PC-9 (cell line): ENCODE measurements at regions not wholly inside any gene's neighbourhood (a gene's known extent, or its start where the extent isn't known, plus 50 kb on each side); places are given as distances from the start of the nearest gene placed in this dataset.

Experiments used
- BruUV-seq: library from RNA; stranded (reverse); fragments of 400-500 nt; replicated peaks from 2 replicates; lab custom pipeline; 2021; lab: Mats Ljungman, UMichigan
- CTCF ChIA-PET: fragments of 300-600 bp; sonication (Branson Sonifier 250); formaldehyde crosslinking; loops from one replicate; lab custom pipeline; 2022; ENCODE audit warnings: antibody characterized with exemption; lab: Charles Lee
- POLR2A ChIA-PET: fragments of 300-600 bp; sonication (Branson Sonifier 250); formaldehyde crosslinking; loops from one replicate; lab custom pipeline; 2022; ENCODE audit warnings: antibody characterized with exemption; ENCODE audit not compliant: unreplicated experiment; lab: Charles Lee
- DNase-seq, 2 experiments: peaks; one replicate each; pipeline versions ENCODE4 v3.0.0 to v3.0.0-alpha.2; 2015 to 2022; ENCODE audit warnings: mixed read lengths in 1 of 2
- H2AFZ ChIP-seq: fragments of 200-600 bp; sonication (generic); 2 replicates; pipeline ENCODE4 v1.8.1; 2017; ENCODE audit warnings: antibody characterized with exemption
- H3F3A ChIP-seq: fragments of 200-600 bp; sonication (generic); 2 replicates; pipeline ENCODE4 v1.8.1; 2017; ENCODE audit warnings: antibody characterized with exemption, mild to moderate bottlenecking, low read depth; ENCODE audit not compliant: insufficient read depth
- H3K27ac ChIP-seq: fragments of 200-600 bp; sonication (generic); 2 replicates; pipeline ENCODE4 v1.6.1; 2016; ENCODE audit warnings: mixed run types
- H3K27me3 ChIP-seq: fragments of 200-600 bp; sonication (generic); 2 replicates; pipeline ENCODE4 v1.6.1; 2016; ENCODE audit warnings: low read depth, mixed run types; ENCODE audit not compliant: insufficient read depth
- H3K36me3 ChIP-seq: fragments of 200-600 bp; sonication (generic); 2 replicates; pipeline ENCODE4 v1.6.1; 2016; ENCODE audit warnings: low read depth, mixed run types
- H3K4me1 ChIP-seq: fragments of 200-600 bp; sonication (generic); replicated peaks from 2 replicates; pipeline ENCODE4 v1.6.1; 2016; ENCODE audit warnings: mixed run types; ENCODE audit not compliant: insufficient read depth
- H3K4me2 ChIP-seq: fragments of 200-600 bp; sonication (generic); 2 replicates; pipeline ENCODE4 v1.6.1; 2017; ENCODE audit warnings: mixed run types
- H3K4me3 ChIP-seq: fragments of 200-600 bp; sonication (generic); 2 replicates; pipeline ENCODE4 v1.6.1; 2016; ENCODE audit warnings: mixed run types
- H3K79me2 ChIP-seq: fragments of 200-600 bp; sonication (generic); 2 replicates; pipeline ENCODE4 v1.6.1; 2017; ENCODE audit warnings: low read depth, mixed run types
- H3K9me2 ChIP-seq: fragments of 200-600 bp; sonication (generic); 2 replicates; pipeline ENCODE4 v1.8.1; 2017; ENCODE audit warnings: mild to moderate bottlenecking; ENCODE audit not compliant: insufficient read depth
- H3K9me3 ChIP-seq: fragments of 200-600 bp; sonication (generic); 2 replicates; pipeline ENCODE4 v1.8.1; 2016; ENCODE audit warnings: low read depth; ENCODE audit not compliant: insufficient read depth
- H4K20me1 ChIP-seq: fragments of 200-600 bp; sonication (generic); 2 replicates; pipeline ENCODE4 v1.8.1; 2017; ENCODE audit not compliant: insufficient read depth
- CTCF ChIP-seq: fragments of 200-600 bp; sonication (generic); conservative IDR thresholded peaks from 2 replicates; pipeline ENCODE4 v1.6.1; 2017; ENCODE audit warnings: mixed run types, antibody characterized with exemption, mild to moderate bottlenecking, moderate library complexity
- EZH2 ChIP-seq: fragments of 200-600 bp; sonication (generic); IDR thresholded peaks from 2 replicates; pipeline ENCODE4 v1.8.0; 2017; ENCODE audit warnings: antibody characterized with exemption, low read depth
- intact Hi-C: fragments of 100-400 bp; cut with micrococcal nuclease; formaldehyde crosslinking; loops from one replicate; pipeline ENCODE4 v1.10.0; 2022; ENCODE audit not compliant: unreplicated experiment

DNA sequence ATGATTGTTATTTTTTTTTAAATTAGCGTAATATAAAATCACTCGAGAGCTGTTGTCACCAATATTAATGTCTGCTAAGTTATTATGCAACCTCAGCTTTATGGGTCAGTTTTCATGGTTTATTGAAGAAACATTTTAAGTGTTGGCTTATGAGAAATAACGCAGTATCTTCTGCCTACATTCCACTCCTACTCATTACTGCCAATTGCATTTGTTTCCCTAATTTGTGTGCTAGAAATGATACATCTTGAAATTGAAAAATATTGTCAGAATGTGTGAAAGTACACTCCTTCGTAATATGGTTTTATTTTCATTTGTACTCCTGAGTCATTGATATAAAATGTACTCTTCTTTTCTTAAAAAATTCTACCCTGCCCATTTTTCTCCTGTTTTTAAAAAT, 333.3 kb upstream of the HSF2 start:
- H3K27me3 ChIP-seq: no peaks in the 10 kb centered on the region
- H4K20me1 ChIP-seq: no peaks in the 10 kb centered on the region
- DNase-seq: no peak
- no peak for TF ChIP-seq EZH2
- TF ChIP-seq CTCF: no peak
- CTCF ChIA-PET: no interaction called here
- H2AFZ ChIP-seq: no peak overlapping the region
- no peaks in the 10 kb centered on the region for H3K9me2 ChIP-seq
- POLR2A ChIA-PET: no interaction called here
- no peak overlapping the region for H3K4me3 ChIP-seq
- no peaks in the 10 kb centered on the region for H3K79me2 ChIP-seq
- no peaks in the 10 kb centered on the region for H3K4me1 ChIP-seq
- BruUV-seq: no TSS peak
- no peaks in the 10 kb centered on the region for H3K36me3 ChIP-seq
- no peak overlapping the region for H3K27ac ChIP-seq
- H3K9me3 ChIP-seq: no peaks in the 10 kb centered on the region
- intact Hi-C loops: no loop called here
- H3K4me2 ChIP-seq: no peak overlapping the region
- H3F3A ChIP-seq: no peaks in the 10 kb centered on the region

- H3K4me1 ChIP-seq: no peaks in the 10 kb centered on the region
- ChIA-PET CTCF (no interaction called here), POLR2A (no interaction called here)
- no peak overlapping the region for H3K4me2 ChIP-seq
- no peaks in the 10 kb centered on the region for H3K27me3 ChIP-seq
- no peaks in the 10 kb centered on the region for H3K36me3 ChIP-seq
- H3K79me2 ChIP-seq: no peaks in the 10 kb centered on the region
- no peak overlapping the region for H2AFZ ChIP-seq
- no peaks in the 10 kb centered on the region for H3K9me3 ChIP-seq
- intact Hi-C loops: no loop called here
- no peak for TF ChIP-seq EZH2
- no peak for TF ChIP-seq CTCF
- no peak for DNase-seq
- no peak overlapping the region for H3K4me3 ChIP-seq
- no TSS peak for BruUV-seq
- H4K20me1 ChIP-seq: no peaks in the 10 kb centered on the region
- no peaks in the 10 kb centered on the region for H3K9me2 ChIP-seq
- no peak overlapping the region for H3K27ac ChIP-seq
- no peaks in the 10 kb centered on the region for H3F3A ChIP-seq
Measured at GRCh38 chr6:122068291-122068769, 331.1 kb upstream of the HSF2 start.

GRCh38 chr6:122069932-122070331, 329.5 kb upstream of the HSF2 start:
- ChIA-PET POLR2A (interaction anchor here (0.7 kb wide), 1 partner anchor 51 kb away, joined by 3 read pairs; no protein-coding TSS in a partner anchor), CTCF (no interaction called here)
- Histone ChIP-seq H3K9me3 (no peaks in the 10 kb centered on the region), H3K27me3 (no peaks in the 10 kb centered on the region), H3F3A (no peaks in the 10 kb centered on the region), H3K4me1 (no peaks in the 10 kb centered on the region), H3K79me2 (no peaks in the 10 kb centered on the region), H3K27ac (no peak overlapping the region), H2AFZ (no peak overlapping the region), H3K36me3 (no peaks in the 10 kb centered on the region), H3K4me3 (no peak overlapping the region), H3K9me2 (no peaks in the 10 kb centered on the region), H3K4me2 (no peak overlapping the region), H4K20me1 (no peaks in the 10 kb centered on the region)
- intact Hi-C loops: no loop called here
- BruUV-seq: no TSS peak
- DNase-seq: no peak
- TF ChIP-seq EZH2 (no peak), CTCF (no peak)
